HCT116 (cell line): ENCODE measurements at regions not wholly inside any gene's neighbourhood (a gene's known extent, or its start where the extent isn't known, plus 50 kb on each side); places are given as distances from the start of the nearest gene placed in this dataset.

Experiments
- ATAC-seq: fragments of 200-7000 bp; cut with Tn5 transposase; 2 replicates; pipeline ENCODE4 v1.9.1; 2020; ENCODE audit warnings: mild to moderate bottlenecking, moderate library complexity
- BruUV-seq: library from RNA; stranded (reverse); fragments of 400-500 nt; replicated peaks from 2 replicates; lab custom pipeline; 2021; lab: Mats Ljungman, UMichigan
- CTCF ChIA-PET: fragments of 300-600 bp; sonication (Branson Sonifier 250); formaldehyde crosslinking; loops from one replicate; lab custom pipeline; 2021; ENCODE audit warnings: antibody characterized with exemption; lab: Charles Lee
- POLR2A ChIA-PET: fragments of 300-600, 350-600 bp; sonication (Branson Sonifier 250); formaldehyde crosslinking; loops from one replicate; lab custom pipeline; 2021; ENCODE audit warnings: antibody characterized with exemption; lab: Charles Lee
- RAD21 ChIA-PET, 2 experiments: fragments of 300-600 bp; sonication (Branson Sonifier 250); formaldehyde crosslinking; loops; one replicate each; lab custom pipeline; 2023; ENCODE audit warnings: low total read pairs in 2 of 2; ENCODE audit not compliant: uncharacterized antibody in 2 of 2, unreplicated experiment in 2 of 2, low non-redundant PET in 1 of 2; lab: Charles Lee
- DNase-seq: peaks from one replicate; pipeline ENCODE4 v3.0.0-alpha.2; 2010; ENCODE audit warnings: low read depth, low spot score
- H2AFZ ChIP-seq: fragments of 200-600 bp; shearing (Covaris generic), sonication (generic); 2 replicates; pipeline ENCODE4 v1.6.1; 2017; ENCODE audit warnings: low read depth, mixed run types, mixed read lengths, antibody characterized with exemption, low read length; ENCODE audit not compliant: poor library complexity, severe bottlenecking
- H3K27ac ChIP-seq: 2 replicates; pipeline ENCODE4 v1.5.1; 2012; ENCODE audit warnings: low read depth, low read length
- H3K27me3 ChIP-seq: fragments of 200-600 bp; sonication (generic); 2 replicates; pipeline ENCODE4 v1.6.1; 2016; ENCODE audit warnings: mixed run types, low read length, mixed read lengths; ENCODE audit not compliant: insufficient read depth
- H3K36me3 ChIP-seq, 2 experiments: fragments of 200-500 bp in 1 of 2; fragments of 200-600 bp in 1 of 2; sonication (Bioruptor generic) in 1 of 2; sonication (generic) in 1 of 2; 2 replicates each; pipeline versions ENCODE4 v1.5.1 to v1.6.1; 2014 to 2016; ENCODE audit warnings: low read length in 2 of 2, inconsistent platforms in 1 of 2, mixed read lengths in 1 of 2, mixed run types in 1 of 2; ENCODE audit not compliant: insufficient read depth in 2 of 2, control insufficient read depth in 1 of 2
- H3K4me1 ChIP-seq, 2 experiments: fragments of 200-600 bp in 1 of 2; sonication (generic) in 1 of 2; 2 replicates each; pipeline versions ENCODE4 v1.5.1 to v1.6.1; 2012 to 2017; ENCODE audit warnings: low read length in 2 of 2, inconsistent platforms in 1 of 2, mild to moderate bottlenecking in 1 of 2, mixed read lengths in 1 of 2, mixed run types in 1 of 2, moderate library complexity in 1 of 2; ENCODE audit not compliant: insufficient read depth in 2 of 2, control insufficient read depth in 1 of 2
- H3K4me2 ChIP-seq: fragments of 200-600 bp; sonication (generic); 2 replicates; pipeline ENCODE4 v1.6.1; 2017; ENCODE audit warnings: mixed run types, low read length, mixed read lengths
- H3K4me3 ChIP-seq, 2 experiments: fragments of 200-600 bp in 1 of 2; sonication (generic) in 1 of 2; replicated peaks in 1 of 2; 2 replicates each; pipeline ENCODE4 v1.5.1; 2011 to 2016; ENCODE audit warnings: low read length in 2 of 2, control low read depth in 1 of 2, low read depth in 1 of 2, mild to moderate bottlenecking in 1 of 2, mixed read lengths in 1 of 2, mixed run types in 1 of 2
- H3K79me2 ChIP-seq: fragments of 200-600 bp; sonication (generic); 2 replicates; pipeline ENCODE4 v1.6.1; 2017; ENCODE audit warnings: mild to moderate bottlenecking, mixed run types, low read length, moderate library complexity, mixed read lengths; ENCODE audit not compliant: insufficient read depth
- H3K9ac ChIP-seq: fragments of 200-600 bp; sonication (generic); 2 replicates; pipeline ENCODE4 v1.6.1; 2016; ENCODE audit warnings: low read length, mixed read lengths
- H3K9me2 ChIP-seq: fragments of 200-600 bp; sonication (generic), shearing (Covaris generic); 2 replicates; pipeline ENCODE4 v1.6.1; 2017; ENCODE audit warnings: mixed run types, mild to moderate bottlenecking, moderate library complexity; ENCODE audit not compliant: insufficient read depth
- H3K9me3 ChIP-seq, 2 experiments: fragments of 200-500 bp in 1 of 2; fragments of 200-600 bp in 1 of 2; sonication (Bioruptor generic) in 1 of 2; sonication (generic) in 1 of 2; 2 replicates each; pipeline ENCODE4 v1.6.1; 2014 to 2017; ENCODE audit warnings: low read length in 2 of 2, mixed read lengths in 2 of 2, inconsistent platforms in 1 of 2, low read depth in 1 of 2, mild to moderate bottlenecking in 1 of 2, mixed run types in 1 of 2, moderate library complexity in 1 of 2; ENCODE audit not compliant: control insufficient read depth in 1 of 2, insufficient read depth in 1 of 2
- H4K20me1 ChIP-seq: fragments of 200-600 bp; sonication (generic), shearing (Covaris generic); 2 replicates; pipeline ENCODE4 v1.6.1; 2017; ENCODE audit warnings: mixed run types, mild to moderate bottlenecking, moderate library complexity; ENCODE audit not compliant: insufficient read depth
- EGR1 ChIP-seq: IDR thresholded peaks from 2 replicates; pipeline ENCODE4 v1.6.1; 2012; ENCODE audit warnings: low read depth
- ELF1 ChIP-seq: IDR thresholded peaks from 2 replicates; pipeline ENCODE4 v1.6.1; 2012; ENCODE audit warnings: low read depth, borderline replicate concordance
- EZH2phosphoT487 ChIP-seq: fragments of 200-600 bp; IDR thresholded peaks from 2 replicates; pipeline ENCODE4 v1.6.1; 2018; ENCODE audit warnings: antibody characterized with exemption, borderline replicate concordance
- JUND ChIP-seq: IDR thresholded peaks from 2 replicates; pipeline ENCODE4 v1.6.1; 2012
- POLR2AphosphoS5 ChIP-seq: IDR thresholded peaks from 2 replicates; pipeline ENCODE4 v1.6.1; 2011; ENCODE audit warnings: mild to moderate bottlenecking, low read depth, low read length, moderate library complexity
- SIN3A ChIP-seq: IDR thresholded peaks from 2 replicates; pipeline ENCODE4 v1.6.1; 2012; ENCODE audit warnings: low read depth
- SP1 ChIP-seq: IDR thresholded peaks from 2 replicates; pipeline ENCODE4 v1.6.1; 2012; ENCODE audit warnings: low read depth
- SRF ChIP-seq: IDR thresholded peaks from 2 replicates; pipeline ENCODE4 v1.6.1; 2012; ENCODE audit warnings: low read depth
- TCF7L2 ChIP-seq: IDR thresholded peaks from 2 replicates; pipeline ENCODE4 v1.7.0; 2011; ENCODE audit warnings: borderline replicate concordance, inconsistent platforms; ENCODE audit not compliant: insufficient read depth, insufficient read length; ENCODE audit errors: extremely low read depth
- ZBTB33 ChIP-seq: IDR thresholded peaks from 2 replicates; pipeline ENCODE4 v1.6.1; 2011; ENCODE audit warnings: mild to moderate bottlenecking, low read length, moderate library complexity; ENCODE audit not compliant: insufficient replicate concordance; ENCODE audit errors: extremely low read depth
- intact Hi-C: fragments of 100-400 bp; cut with micrococcal nuclease; formaldehyde crosslinking; loops from 2 replicates; pipeline ENCODE4 v1.10.0; 2022
- TF ChIP-seq, protein P1 (sequence below): IDR thresholded peaks from 2 replicates; pipeline ENCODE4 v1.6.1; 2012

DNA sequence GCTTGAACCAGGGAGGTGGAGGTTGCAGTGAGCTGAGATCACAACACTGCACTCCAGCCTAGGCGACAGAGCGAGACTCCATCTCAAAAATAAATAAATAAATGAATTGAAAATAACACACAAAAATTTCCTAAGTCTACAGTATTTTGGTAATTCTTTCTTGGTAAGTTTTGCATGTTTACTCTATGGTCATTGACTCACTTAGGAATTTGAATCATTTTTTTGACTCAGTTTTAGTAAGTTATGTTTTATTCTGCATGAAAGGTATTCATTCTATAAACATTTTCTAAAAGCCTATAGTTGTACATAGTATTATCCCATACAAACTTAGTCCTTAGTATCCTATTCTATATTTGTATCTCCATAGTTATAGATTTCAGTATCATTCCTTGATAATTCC lies 772.9 kb upstream of the SLIT2 start:
- Histone ChIP-seq H3K9me2 (no peaks in the 10 kb centered on the region), H3K27me3 (no peaks in the 10 kb centered on the region), H3K27ac (no peak overlapping the region), H3K4me3 (no peak overlapping the region), H3K9ac (no peak overlapping the region), H3K9me3 (no peaks in the 10 kb centered on the region), H3K79me2 (peaks cover 3% of the 10 kb centered on the region; the same call in 1 of the 2 replicates), H2AFZ (no peak overlapping the region), H3K4me1 (no peaks in the 10 kb centered on the region), H4K20me1 (no peaks in the 10 kb centered on the region), H3K4me2 (no peak overlapping the region), H3K36me3 (no peaks in the 10 kb centered on the region)
- CTCF ChIA-PET: no interaction called here
- TF ChIP-seq EGR1: no peak
- TF ChIP-seq POLR2AphosphoS5: no peak
- TF ChIP-seq JUND: no peak
- no peak for TF ChIP-seq ELF1
- no peak for TF ChIP-seq TCF7L2
- TF ChIP-seq, protein P1, sequence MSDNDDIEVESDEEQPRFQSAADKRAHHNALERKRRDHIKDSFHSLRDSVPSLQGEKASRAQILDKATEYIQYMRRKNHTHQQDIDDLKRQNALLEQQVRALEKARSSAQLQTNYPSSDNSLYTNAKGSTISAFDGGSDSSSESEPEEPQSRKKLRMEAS: no peak
- no peak for TF ChIP-seq SRF
- TF ChIP-seq EZH2phosphoT487: no peak
- no peak for TF ChIP-seq ZBTB33
- no peak for TF ChIP-seq SP1
- no peak for TF ChIP-seq SIN3A
- DNase-seq (no peak), ATAC-seq (no peak)
- no TSS peak for BruUV-seq
- RAD21 ChIA-PET: no interaction called here
- POLR2A ChIA-PET: no interaction called here
- intact Hi-C loops: no loop called here
